SJSA1 (cell line): ENCODE measurements at regions not wholly inside any gene's neighbourhood (a gene's known extent, or its start where the extent isn't known, plus 50 kb on each side); places are given as distances from the start of the nearest gene placed in this dataset.

Experiments
- DNase-seq, 2 experiments: peaks; one replicate each; pipeline ENCODE4 v3.0.0-alpha.2; 2015 to 2020; ENCODE audit warnings: low spot score in 2 of 2, low read depth in 1 of 2
- H3K27ac ChIP-seq: fragments of 250-450 bp; sonication (Bioruptor Pico); 2 replicates; pipeline ENCODE4 v1.5.1; 2020; ENCODE audit warnings: mild to moderate bottlenecking, moderate library complexity
- H3K27me3 ChIP-seq: fragments of 250-450 bp; sonication (Bioruptor Pico); replicated peaks from 2 replicates; pipeline ENCODE4 v1.5.1; 2020; ENCODE audit warnings: mild to moderate bottlenecking, moderate library complexity
- H3K36me3 ChIP-seq: fragments of 250-450 bp; sonication (Bioruptor Pico); 2 replicates; pipeline ENCODE4 v1.5.1; 2020; ENCODE audit warnings: mild to moderate bottlenecking
- H3K4me1 ChIP-seq: fragments of 250-450 bp; sonication (Bioruptor Pico); replicated peaks from 2 replicates; pipeline ENCODE4 v1.6.1; 2021; ENCODE audit warnings: mild to moderate bottlenecking
- H3K4me3 ChIP-seq: fragments of 250-450 bp; sonication (Bioruptor Pico); 2 replicates; pipeline ENCODE4 v1.5.1; 2020; ENCODE audit warnings: mild to moderate bottlenecking
- H3K9me3 ChIP-seq: fragments of 250-450 bp; sonication (Bioruptor Pico); replicated peaks from 2 replicates; pipeline ENCODE4 v1.5.1; 2020; ENCODE audit warnings: mild to moderate bottlenecking

GRCh38 chr6:18792866-18793265, 405.7 kb downstream of the RNF144B start:
- Histone ChIP-seq H3K27ac (no peak overlapping the region), H3K36me3 (no peaks in the 10 kb centered on the region), H3K27me3 (no peaks in the 10 kb centered on the region), H3K9me3 (0 out of 2 replicates have a peak, but pooled peaks cover 3% of the 10 kb centered on the region), H3K4me3 (no peak overlapping the region), H3K4me1 (no peaks in the 10 kb centered on the region)
- no peak for DNase-seq

DNA sequence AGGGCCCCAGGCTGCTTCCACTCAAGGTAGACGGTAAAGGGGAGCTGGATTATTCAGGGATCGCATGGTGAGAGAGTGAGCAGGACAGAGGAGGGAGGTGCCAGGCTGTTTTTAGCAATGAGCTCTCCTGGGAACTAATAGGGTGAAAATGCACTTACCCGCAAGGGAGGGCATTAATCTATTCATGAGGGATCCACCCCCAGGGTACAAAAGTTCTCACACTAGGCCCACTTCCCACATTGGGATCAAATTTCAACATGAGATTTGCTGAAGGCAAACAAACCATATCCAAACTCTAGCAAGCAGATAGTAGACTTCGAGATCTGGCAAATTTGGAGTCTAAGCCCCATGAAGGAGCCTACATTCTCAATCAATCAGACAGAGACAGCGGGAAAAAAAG, 408.6 kb downstream of the RNF144B start:
- H3K36me3 ChIP-seq = no peaks in the 10 kb centered on the region
- no peak overlapping the region for H3K4me3 ChIP-seq
- no peak for DNase-seq
- no peaks in the 10 kb centered on the region for H3K9me3 ChIP-seq
- no peaks in the 10 kb centered on the region for H3K27me3 ChIP-seq
- no peak overlapping the region for H3K27ac ChIP-seq
- H3K4me1 ChIP-seq = no peaks in the 10 kb centered on the region

DNA sequence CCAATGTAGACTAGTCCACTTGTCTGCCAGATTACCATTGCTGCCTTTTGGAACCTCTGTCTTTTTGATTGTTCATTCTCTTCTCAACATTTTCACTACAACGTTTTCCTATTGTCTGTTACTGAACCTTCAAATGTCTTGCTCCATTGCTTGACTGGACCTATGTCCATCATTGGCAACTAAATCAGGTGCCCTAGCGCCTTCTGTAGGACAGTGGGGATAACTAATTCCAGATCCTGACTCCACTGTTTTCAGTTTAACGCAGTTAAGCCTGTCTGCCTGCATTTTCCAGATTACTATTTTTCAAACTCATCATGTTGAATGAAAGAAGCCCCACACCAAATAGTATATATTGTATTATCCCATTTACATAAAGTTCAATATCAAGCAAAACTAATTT, 433.6 kb downstream of the RNF144B start:
- Histone ChIP-seq H3K9me3 (peaks cover 16% of the 10 kb centered on the region), H3K27ac (no peak overlapping the region), H3K4me1 (no peaks in the 10 kb centered on the region), H3K27me3 (no peaks in the 10 kb centered on the region), H3K36me3 (no peaks in the 10 kb centered on the region), H3K4me3 (no peak overlapping the region)
- no peak for DNase-seq

DNA sequence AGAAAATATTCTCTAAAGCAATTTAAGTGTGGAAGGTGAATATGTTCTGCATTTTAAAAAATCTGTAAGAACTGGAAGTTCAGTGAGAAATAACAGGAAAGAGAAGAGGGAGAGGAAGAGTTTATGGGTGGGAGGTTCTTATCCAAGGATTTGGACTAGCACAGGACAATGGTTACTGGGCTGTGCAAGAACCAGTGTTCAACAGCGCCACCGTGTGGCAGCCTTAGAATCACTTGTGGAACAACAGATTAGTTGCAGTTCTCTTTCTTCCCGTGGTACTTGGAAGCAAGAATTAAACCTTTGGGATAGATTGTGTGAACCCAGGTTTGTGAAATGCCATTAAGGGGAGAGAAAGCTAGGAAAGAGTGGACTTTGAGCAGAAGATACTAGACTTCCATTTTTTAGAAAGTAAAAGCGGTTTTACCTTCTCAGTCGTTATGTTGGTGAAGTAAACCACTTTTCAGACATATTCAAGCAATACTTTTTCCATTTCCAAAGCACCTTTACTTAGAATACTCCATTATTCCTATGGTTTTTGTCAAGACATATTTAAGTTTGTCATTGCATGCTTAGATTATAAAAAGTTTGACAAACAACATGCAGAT, 436.7 kb downstream of the RNF144B start:
- H3K36me3 ChIP-seq = no peaks in the 10 kb centered on the region
- H3K9me3 ChIP-seq = peaks cover 16% of the 10 kb centered on the region
- H3K4me3 ChIP-seq = no peak overlapping the region
- no peaks in the 10 kb centered on the region for H3K27me3 ChIP-seq
- peak; percentile 8 to 46 for DNase-seq
- H3K27ac ChIP-seq = no peak overlapping the region
- no peaks in the 10 kb centered on the region for H3K4me1 ChIP-seq

- DNase-seq = no peak
- Histone ChIP-seq H3K27me3 (no peaks in the 10 kb centered on the region), H3K9me3 (no peaks in the 10 kb centered on the region), H3K36me3 (no peaks in the 10 kb centered on the region), H3K4me1 (no peaks in the 10 kb centered on the region), H3K27ac (no peak overlapping the region), H3K4me3 (no peak overlapping the region)
These were observed 442.2 kb downstream of the RNF144B start for GRCh38 chr6:18829272-18829870.

DNA sequence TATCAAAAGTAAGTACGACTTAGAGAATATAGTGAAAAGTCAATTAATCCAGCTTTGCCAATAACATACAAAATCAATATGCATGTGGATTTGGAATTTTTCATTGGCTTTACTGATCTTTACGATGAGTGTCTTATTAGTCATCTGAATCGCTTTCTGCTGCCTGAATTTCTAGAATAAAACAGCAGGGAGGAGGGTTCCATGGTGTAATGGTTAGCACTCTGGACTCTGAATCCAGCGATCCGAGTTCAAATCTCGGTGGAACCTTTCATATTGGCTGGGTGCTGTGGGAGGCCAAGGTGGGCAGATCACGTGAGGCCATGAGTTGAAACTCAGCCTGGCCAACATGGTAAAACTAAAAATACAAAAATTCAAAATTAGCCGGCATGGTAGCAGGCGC, 448.8 kb downstream of the RNF144B start:
- Histone ChIP-seq H3K27ac (no peak overlapping the region), H3K4me1 (no peaks in the 10 kb centered on the region), H3K9me3 (no peaks in the 10 kb centered on the region), H3K27me3 (no peaks in the 10 kb centered on the region), H3K4me3 (no peak overlapping the region), H3K36me3 (no peaks in the 10 kb centered on the region)
- no peak for DNase-seq

DNA sequence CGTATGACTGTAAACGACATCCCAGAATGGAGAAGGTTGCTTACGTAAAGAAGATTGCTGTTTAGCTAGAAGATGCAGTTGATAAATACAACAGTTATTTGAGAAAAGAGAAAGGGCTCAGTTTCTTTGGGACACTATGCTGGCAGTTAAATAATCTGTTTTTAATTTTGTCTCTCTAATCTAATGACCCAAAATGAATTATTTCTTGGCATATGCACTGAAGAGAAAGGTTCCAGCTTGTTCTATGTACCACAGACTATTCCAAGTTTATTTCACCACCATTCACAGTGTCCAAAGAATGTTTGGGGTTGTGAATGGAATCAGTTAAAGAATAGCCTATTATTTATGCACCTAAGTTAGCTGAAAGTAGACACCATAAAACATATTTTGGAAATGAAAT, 449.9 kb downstream of the RNF144B start:
- no peaks in the 10 kb centered on the region for H3K27me3 ChIP-seq
- H3K36me3 ChIP-seq = no peaks in the 10 kb centered on the region
- H3K4me1 ChIP-seq = no peaks in the 10 kb centered on the region

GRCh38 chr6:18842534-18842933, 455.4 kb downstream of the RNF144B start:
- Histone ChIP-seq H3K9me3 (no peaks in the 10 kb centered on the region), H3K27ac (no peak overlapping the region)
- no peak for DNase-seq

More for the DNA sequence above, 449.9 kb downstream of the RNF144B start:
- no peaks in the 10 kb centered on the region for H3K9me3 ChIP-seq
- no peak for DNase-seq
- H3K27ac ChIP-seq = no peak overlapping the region
- no peak overlapping the region for H3K4me3 ChIP-seq

GRCh38 chr6:18845896-18846295, 458.7 kb downstream of the RNF144B start:
- DNase-seq = no peak
- H3K4me3 ChIP-seq = no peak overlapping the region
- no peak overlapping the region for H3K27ac ChIP-seq
- H3K9me3 ChIP-seq = no peaks in the 10 kb centered on the region
- no peaks in the 10 kb centered on the region for H3K27me3 ChIP-seq
- H3K36me3 ChIP-seq = no peaks in the 10 kb centered on the region
- H3K4me1 ChIP-seq = no peaks in the 10 kb centered on the region

More at GRCh38 chr6:18842534-18842933, 455.4 kb downstream of the RNF144B start:
- Histone ChIP-seq H3K4me1 (no peaks in the 10 kb centered on the region), H3K27me3 (no peaks in the 10 kb centered on the region), H3K4me3 (no peak overlapping the region), H3K36me3 (no peaks in the 10 kb centered on the region)

GRCh38 chr6:18846327-18846726, 459.2 kb downstream of the RNF144B start:
- Histone ChIP-seq H3K27ac (no peak overlapping the region), H3K9me3 (no peaks in the 10 kb centered on the region)

DNA sequence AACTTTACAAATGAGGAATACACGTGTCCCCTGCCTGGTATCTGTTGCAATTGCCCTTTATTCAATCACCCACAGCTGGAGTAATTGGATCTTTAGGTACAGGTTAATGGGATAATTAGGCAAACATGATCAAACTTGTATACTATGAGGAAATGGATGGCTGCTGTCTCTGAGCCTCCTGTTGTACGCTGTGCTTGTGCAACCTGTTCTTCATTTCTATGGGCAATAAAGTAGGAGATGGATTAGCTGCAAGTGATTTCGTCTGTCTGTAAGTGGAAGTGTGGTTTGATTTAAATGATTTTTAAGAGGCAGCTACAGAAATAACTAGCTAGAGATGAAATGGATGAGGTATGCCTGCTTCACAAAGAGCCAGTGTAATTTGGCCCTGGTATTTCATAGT, 474.1 kb downstream of the RNF144B start:
- Histone ChIP-seq H3K27me3 (no peaks in the 10 kb centered on the region), H3K4me1 (no peaks in the 10 kb centered on the region), H3K36me3 (no peaks in the 10 kb centered on the region), H3K27ac (no peak overlapping the region), H3K9me3 (no peaks in the 10 kb centered on the region), H3K4me3 (no peak overlapping the region)
- no peak for DNase-seq

More at GRCh38 chr6:18846327-18846726, 459.2 kb downstream of the RNF144B start:
- Histone ChIP-seq H3K27me3 (no peaks in the 10 kb centered on the region), H3K4me1 (no peaks in the 10 kb centered on the region), H3K36me3 (no peaks in the 10 kb centered on the region), H3K4me3 (no peak overlapping the region)
- DNase-seq = no peak

- H3K4me1 ChIP-seq = no peaks in the 10 kb centered on the region
- H3K36me3 ChIP-seq = no peaks in the 10 kb centered on the region
- no peaks in the 10 kb centered on the region for H3K27me3 ChIP-seq
- no peak for DNase-seq
- H3K4me3 ChIP-seq = no peak overlapping the region
- no peaks in the 10 kb centered on the region for H3K9me3 ChIP-seq
- H3K27ac ChIP-seq = no peak overlapping the region
These were observed 496.1 kb downstream of the RNF144B start for GRCh38 chr6:18883268-18883667.

DNA sequence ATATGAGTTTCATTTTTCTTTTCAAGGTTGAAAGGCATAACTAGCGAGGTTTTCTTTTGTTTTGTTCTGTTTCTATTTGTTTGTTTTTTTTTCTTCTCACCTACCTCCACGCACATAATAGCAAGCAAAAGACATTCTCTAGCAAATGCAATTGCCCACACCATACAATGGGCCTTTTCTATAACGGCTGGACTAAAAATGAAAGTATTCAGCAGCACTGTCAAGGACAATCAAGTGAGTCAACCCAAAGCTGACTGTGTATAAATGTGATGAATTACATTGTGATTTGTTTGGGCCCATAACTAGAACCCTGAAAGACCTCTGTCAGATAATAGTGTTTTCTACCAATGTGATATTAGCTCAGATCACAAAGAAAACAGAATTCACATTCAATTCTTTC, 496.7 kb downstream of the RNF144B start:
- Histone ChIP-seq H3K9me3 (no peaks in the 10 kb centered on the region), H3K36me3 (no peaks in the 10 kb centered on the region), H3K27me3 (no peaks in the 10 kb centered on the region), H3K4me3 (no peak overlapping the region), H3K27ac (no peak overlapping the region), H3K4me1 (no peaks in the 10 kb centered on the region)
- DNase-seq = no peak

GRCh38 chr6:18893540-18894269, 506.6 kb downstream of the RNF144B start:
- H3K36me3 ChIP-seq = no peaks in the 10 kb centered on the region
- H3K27me3 ChIP-seq = no peaks in the 10 kb centered on the region
- H3K9me3 ChIP-seq = no peaks in the 10 kb centered on the region
- no peak for DNase-seq
- H3K27ac ChIP-seq = no peak overlapping the region
- no peaks in the 10 kb centered on the region for H3K4me1 ChIP-seq
- no peak overlapping the region for H3K4me3 ChIP-seq
